Smooth muscle cell (in vitro differentiated cells): ENCODE measurements at regions not wholly inside any gene's neighbourhood (a gene's known extent, or its start where the extent isn't known, plus 50 kb on each side); places are given as distances from the start of the nearest gene placed in this dataset.

Experiments
- DNase-seq: peaks from one replicate; lab custom pipeline; 2025; ENCODE audit not compliant: unreplicated experiment; lab: John Stamatoyannopoulos, UW
- H2AFZ ChIP-seq: fragments of 200-600 bp; sonication (generic); 2 replicates; pipeline ENCODE4 v1.6.0; 2016; ENCODE audit warnings: antibody characterized with exemption, low read depth, mild to moderate bottlenecking
- H3F3A ChIP-seq: fragments of 200-600 bp; sonication (generic); 2 replicates; pipeline ENCODE4 v1.6.0; 2017; ENCODE audit warnings: antibody characterized with exemption, low read depth
- H3K27ac ChIP-seq: fragments of 200-600 bp; sonication (generic); 2 replicates; pipeline ENCODE4 v1.5.1; 2016; ENCODE audit warnings: low read depth, mild to moderate bottlenecking
- H3K27me3 ChIP-seq: fragments of 200-600 bp; sonication (generic); 2 replicates; pipeline ENCODE4 v1.6.1; 2016; ENCODE audit warnings: low read depth, mild to moderate bottlenecking
- H3K36me3 ChIP-seq: fragments of 200-600 bp; sonication (generic); 2 replicates; pipeline ENCODE4 v1.5.1; 2016; ENCODE audit warnings: low read depth
- H3K4me1 ChIP-seq: fragments of 200-600 bp; sonication (generic); 2 replicates; pipeline ENCODE4 v1.5.1; 2016; ENCODE audit warnings: low read depth
- H3K4me2 ChIP-seq: fragments of 200-600 bp; sonication (generic); 2 replicates; pipeline ENCODE4 v1.6.0; 2016; ENCODE audit warnings: mild to moderate bottlenecking
- H3K4me3 ChIP-seq: fragments of 200-600 bp; sonication (generic); 2 replicates; pipeline ENCODE4 v1.5.1; 2016; ENCODE audit warnings: mild to moderate bottlenecking
- H3K79me2 ChIP-seq: fragments of 200-600 bp; sonication (generic); 2 replicates; pipeline ENCODE4 v1.6.0; 2016; ENCODE audit warnings: low read depth, mild to moderate bottlenecking
- H3K9ac ChIP-seq: fragments of 200-600 bp; sonication (generic); 2 replicates; pipeline ENCODE4 v1.6.0; 2016; ENCODE audit warnings: low read depth
- H3K9me3 ChIP-seq: fragments of 200-600 bp; sonication (generic); replicated peaks from 2 replicates; pipeline ENCODE4 v1.5.1; 2016; ENCODE audit warnings: low read depth
- H4K20me1 ChIP-seq: fragments of 200-600 bp; sonication (generic); 2 replicates; pipeline ENCODE4 v1.6.0; 2016; ENCODE audit warnings: low read depth
- CTCF ChIP-seq: fragments of 200-600 bp; sonication (generic); IDR thresholded peaks from 2 replicates; pipeline ENCODE4 v1.5.1; 2017; ENCODE audit warnings: borderline replicate concordance, mild to moderate bottlenecking, antibody characterized with exemption; ENCODE audit not compliant: insufficient read depth, poor library complexity, severe bottlenecking
- WGBS: methylation state at CpG from one replicate; pipeline ENCODE4 v1.1.7; 2016; ENCODE audit warnings: low lambda C conversion rate; 5-methylcytosine and 5-hydroxymethylcytosine counted together

- no peak overlapping the region for H3K9ac ChIP-seq
- H4K20me1 ChIP-seq, result no peaks in the 10 kb centered on the region
- H2AFZ ChIP-seq, result no peak overlapping the region
- no peak for TF ChIP-seq CTCF
- H3K79me2 ChIP-seq, result no peaks in the 10 kb centered on the region
- no peak overlapping the region for H3K27ac ChIP-seq
- H3K27me3 ChIP-seq, result no peaks in the 10 kb centered on the region
- H3K4me1 ChIP-seq, result no peaks in the 10 kb centered on the region
- WGBS, result 58% methylated on average over 2 of the region's 2 CpGs
- no peak for DNase-seq
- no peak overlapping the region for H3K4me2 ChIP-seq
- H3K4me3 ChIP-seq, result no peak overlapping the region
- no peaks in the 10 kb centered on the region for H3K36me3 ChIP-seq
- no peaks in the 10 kb centered on the region for H3F3A ChIP-seq
- no peaks in the 10 kb centered on the region for H3K9me3 ChIP-seq
Measured at GRCh38 chr2:76019128-76019527, 308.4 kb upstream of the GCFC2 start.

GRCh38 chr2:76009484-76009883, 298.8 kb upstream of the GCFC2 start:
- DNase-seq, result no peak
- WGBS, result 58% methylated on average over 2 of the region's 2 CpGs
- no peaks in the 10 kb centered on the region for H3K36me3 ChIP-seq

GRCh38 chr2:76008001-76008702, 297.4 kb upstream of the GCFC2 start:
- Histone ChIP-seq H3K4me3 (no peak overlapping the region), H3K4me2 (no peak overlapping the region), H3K27me3 (no peaks in the 10 kb centered on the region), H3F3A (no peaks in the 10 kb centered on the region), H2AFZ (peak overlapping the region; percentile 43), H3K36me3 (no peaks in the 10 kb centered on the region), H3K4me1 (peaks cover 19% of the 10 kb centered on the region), H4K20me1 (no peaks in the 10 kb centered on the region), H3K9me3 (no peaks in the 10 kb centered on the region), H3K27ac (no peak overlapping the region), H3K79me2 (no peaks in the 10 kb centered on the region), H3K9ac (no peak overlapping the region)
- WGBS, result 65% methylated on average over 7 of the region's 7 CpGs
- no peak for DNase-seq
- TF ChIP-seq CTCF, result no peak

More at GRCh38 chr2:76009484-76009883, 298.8 kb upstream of the GCFC2 start:
- H3K27ac ChIP-seq, result no peak overlapping the region
- peaks cover 19% of the 10 kb centered on the region for H3K4me1 ChIP-seq
- no peaks in the 10 kb centered on the region for H3F3A ChIP-seq
- no peak overlapping the region for H3K4me3 ChIP-seq
- H2AFZ ChIP-seq, result peak overlapping the region; percentile 9
- no peaks in the 10 kb centered on the region for H3K9me3 ChIP-seq
- no peaks in the 10 kb centered on the region for H3K27me3 ChIP-seq
- H3K9ac ChIP-seq, result no peak overlapping the region
- no peak for TF ChIP-seq CTCF
- no peaks in the 10 kb centered on the region for H3K79me2 ChIP-seq
- H4K20me1 ChIP-seq, result no peaks in the 10 kb centered on the region
- H3K4me2 ChIP-seq, result peak overlapping the region; percentile 45

- DNase-seq, result no peak
- no peaks in the 10 kb centered on the region for H4K20me1 ChIP-seq
- H3K79me2 ChIP-seq, result no peaks in the 10 kb centered on the region
- no peaks in the 10 kb centered on the region for H3K9me3 ChIP-seq
- no peak overlapping the region for H3K9ac ChIP-seq
- H2AFZ ChIP-seq, result no peak overlapping the region
- no peak overlapping the region for H3K27ac ChIP-seq
- no peaks in the 10 kb centered on the region for H3K36me3 ChIP-seq
- H3K4me3 ChIP-seq, result no peak overlapping the region
- WGBS, result 65% methylated on average over 2 of the region's 2 CpGs
- peak overlapping the region; percentile 22 for H3K4me2 ChIP-seq
- no peak for TF ChIP-seq CTCF
- H3K4me1 ChIP-seq, result no peaks in the 10 kb centered on the region
- no peaks in the 10 kb centered on the region for H3F3A ChIP-seq
- no peaks in the 10 kb centered on the region for H3K27me3 ChIP-seq
Measured at GRCh38 chr2:76000425-76000824, 289.7 kb upstream of the GCFC2 start.
